ENCODE measurements at regions not wholly inside any gene's neighbourhood (a gene's known extent, or its start where the extent isn't known, plus 50 kb on each side); places are given as distances from the start of the nearest gene placed in this dataset.

- DNase-seq (ENCODE audit: low spot score), result no peak
Measured at GRCh38 chr12:24138041-24138440, 188.6 kb upstream of the SOX5 start.

- DNase-seq (ENCODE audit: low spot score), result no peak
Measured at GRCh38 chr12:24135158-24135850, 185.8 kb upstream of the SOX5 start.

GRCh38 chr12:24134092-24134491 is 184.6 kb upstream of the SOX5 start:
- DNase-seq (ENCODE audit: low spot score), result no peak

GRCh38 chr12:24133384-24133783 is 183.9 kb upstream of the SOX5 start:
- no peak for DNase-seq (ENCODE audit: low spot score)

GRCh38 chr12:24127919-24128721 is 178.7 kb upstream of the SOX5 start:
- no peak for DNase-seq (ENCODE audit: low spot score)

- no peak for DNase-seq (ENCODE audit: low spot score)
Measured at GRCh38 chr12:24125280-24125679, 175.8 kb upstream of the SOX5 start.

GRCh38 chr12:24121911-24122310 is 172.4 kb upstream of the SOX5 start:
- no peak for DNase-seq (ENCODE audit: low spot score)

GRCh38 chr12:24118668-24119067 is 169.2 kb upstream of the SOX5 start:
- DNase-seq (ENCODE audit: low spot score), result no peak

- no peak for DNase-seq (ENCODE audit: low spot score)
Measured at GRCh38 chr12:24116548-24116947, 167.1 kb upstream of the SOX5 start.

GRCh38 chr12:24113701-24114100 is 164.2 kb upstream of the SOX5 start:
- DNase-seq (ENCODE audit: low spot score), result no peak

GRCh38 chr12:24111616-24112015 is 162.1 kb upstream of the SOX5 start:
- DNase-seq (ENCODE audit: low spot score), result no peak

GRCh38 chr12:24111086-24111485 is 161.6 kb upstream of the SOX5 start:
- no peak for DNase-seq (ENCODE audit: low spot score)

- no peak for DNase-seq (ENCODE audit: low spot score)
Measured at GRCh38 chr12:24109381-24110039, 160.0 kb upstream of the SOX5 start.

GRCh38 chr12:24102676-24103075 is 153.2 kb upstream of the SOX5 start:
- no peak for DNase-seq (ENCODE audit: low spot score)

GRCh38 chr12:24099576-24099975 is 150.1 kb upstream of the SOX5 start:
- no peak for DNase-seq (ENCODE audit: low spot score)

- DNase-seq (ENCODE audit: low spot score), result no peak
Measured at GRCh38 chr12:24095245-24095644, 145.8 kb upstream of the SOX5 start.

GRCh38 chr12:24089510-24089890 is 140.0 kb upstream of the SOX5 start:
- no peak for DNase-seq (ENCODE audit: low spot score)

GRCh38 chr12:24088751-24089509 is 139.5 kb upstream of the SOX5 start:
- DNase-seq (ENCODE audit: low spot score), result no peak

GRCh38 chr12:24087294-24087693 is 137.8 kb upstream of the SOX5 start:
- no peak for DNase-seq (ENCODE audit: low spot score)

GRCh38 chr12:24084800-24085199 is 135.3 kb upstream of the SOX5 start:
- no peak for DNase-seq (ENCODE audit: low spot score)

- DNase-seq (ENCODE audit: low spot score), result no peak
Measured at GRCh38 chr12:24083838-24084237, 134.4 kb upstream of the SOX5 start.

GRCh38 chr12:24081606-24082005 is 132.1 kb upstream of the SOX5 start:
- DNase-seq (ENCODE audit: low spot score), result peak; percentile 3

Data from putamen (tissue), 1 donor.